ENCODE measurements at regions not wholly inside any gene's neighbourhood (a gene's known extent, or its start where the extent isn't known, plus 50 kb on each side); places are given as distances from the start of the nearest gene placed in this dataset.

GRCh38 chr10:78778444-78779338 is 290.1 kb upstream of the ZMIZ1 start:
- POLR2A ChIA-PET = no interaction called here
- no peak for ATAC-seq
- peaks cover 0 to 4% (median 0%) of the 10 kb centered on the region in 9 donors for H3K9me3 Mint-ChIP-seq
- DNase-seq = peak in 1 of 10 donors; percentile 43
- no peak overlapping the region for H3K27ac Mint-ChIP-seq
- H3K4me1 Mint-ChIP-seq = peaks cover 0 to 2% (median 0%) of the 10 kb centered on the region in 4 donors
- peaks cover 0 to 4% (median 4%) of the 10 kb centered on the region in 5 donors for H3K27me3 Mint-ChIP-seq
- H3K36me3 Mint-ChIP-seq = no peaks in the 10 kb centered on the region
- H3K4me3 Mint-ChIP-seq = no peak overlapping the region

- DNase-seq = peak in 1 of 10 donors; percentile 41
- no peak for ATAC-seq
- H3K27ac Mint-ChIP-seq = no peak overlapping the region
- no peak overlapping the region for H3K4me3 Mint-ChIP-seq
- H3K9me3 Mint-ChIP-seq = peaks cover 0 to 4% (median 0%) of the 10 kb centered on the region in 9 donors
- H3K4me1 Mint-ChIP-seq = peaks cover 0 to 2% (median 0%) of the 10 kb centered on the region in 4 donors
- H3K27me3 Mint-ChIP-seq = peaks cover 0 to 11% (median 4%) of the 10 kb centered on the region in 5 donors
- POLR2A ChIA-PET = no interaction called here
- no peaks in the 10 kb centered on the region for H3K36me3 Mint-ChIP-seq
These were observed 289.3 kb upstream of the ZMIZ1 start for GRCh38 chr10:78779339-78779955.

- H3K36me3 Mint-ChIP-seq = no peaks in the 10 kb centered on the region
- POLR2A ChIA-PET = no interaction called here
- no peak overlapping the region for H3K4me3 Mint-ChIP-seq
- DNase-seq (peak in 1 of 10 donors; percentile 45), ATAC-seq (no peak)
- no peak overlapping the region for H3K27ac Mint-ChIP-seq
- H3K9me3 Mint-ChIP-seq = peaks cover 0 to 4% (median 0%) of the 10 kb centered on the region in 9 donors
- H3K27me3 Mint-ChIP-seq = peaks cover 0 to 11% (median 4%) of the 10 kb centered on the region in 5 donors
- H3K4me1 Mint-ChIP-seq = peaks cover 0 to 2% (median 0%) of the 10 kb centered on the region in 4 donors
These were observed 288.2 kb upstream of the ZMIZ1 start for GRCh38 chr10:78780551-78780961.

GRCh38 chr10:78781251-78781913 is 287.4 kb upstream of the ZMIZ1 start:
- H3K27ac Mint-ChIP-seq = no peak overlapping the region
- no peak overlapping the region for H3K4me3 Mint-ChIP-seq
- peaks cover 0 to 4% (median 0%) of the 10 kb centered on the region in 9 donors for H3K9me3 Mint-ChIP-seq
- POLR2A ChIA-PET = no interaction called here
- peaks cover 0 to 2% (median 0%) of the 10 kb centered on the region in 4 donors for H3K4me1 Mint-ChIP-seq
- peaks cover 0 to 11% (median 4%) of the 10 kb centered on the region in 5 donors for H3K27me3 Mint-ChIP-seq
- H3K36me3 Mint-ChIP-seq = no peaks in the 10 kb centered on the region
- ATAC-seq (no peak), DNase-seq (peak in 1 of 10 donors; percentile 26)

GRCh38 chr10:78781991-78782390 is 286.8 kb upstream of the ZMIZ1 start:
- ATAC-seq (no peak), DNase-seq (peak in 1 of 10 donors; percentile 11)
- Mint-ChIP-seq H3K9me3 (peaks cover 0 to 4% (median 0%) of the 10 kb centered on the region in 9 donors), H3K36me3 (no peaks in the 10 kb centered on the region), H3K4me3 (no peak overlapping the region), H3K4me1 (peaks cover 0 to 2% (median 0%) of the 10 kb centered on the region in 4 donors), H3K27me3 (peaks cover 0 to 11% (median 4%) of the 10 kb centered on the region in 5 donors), H3K27ac (no peak overlapping the region)
- POLR2A ChIA-PET = no interaction called here

- H3K4me3 Mint-ChIP-seq = no peak overlapping the region
- H3K36me3 Mint-ChIP-seq = no peaks in the 10 kb centered on the region
- H3K27ac Mint-ChIP-seq = no peak overlapping the region
- H3K9me3 Mint-ChIP-seq = peaks cover 0 to 4% (median 0%) of the 10 kb centered on the region in 9 donors
- H3K4me1 Mint-ChIP-seq = peaks cover 0 to 2% (median 0%) of the 10 kb centered on the region in 4 donors
- DNase-seq = peak in 1 of 10 donors; percentile 51
- ATAC-seq = no peak
- POLR2A ChIA-PET = no interaction called here
- H3K27me3 Mint-ChIP-seq = peaks cover 0 to 11% (median 4%) of the 10 kb centered on the region in 5 donors
These were observed 286.3 kb upstream of the ZMIZ1 start for GRCh38 chr10:78782441-78782840.

- H3K4me3 Mint-ChIP-seq = no peak overlapping the region
- DNase-seq (peak in 1 of 10 donors; percentile 28), ATAC-seq (no peak)
- H3K27ac Mint-ChIP-seq = no peak overlapping the region
- peaks cover 0 to 11% (median 4%) of the 10 kb centered on the region in 5 donors for H3K27me3 Mint-ChIP-seq
- POLR2A ChIA-PET = no interaction called here
- no peaks in the 10 kb centered on the region for H3K36me3 Mint-ChIP-seq
- H3K9me3 Mint-ChIP-seq = peaks cover 0 to 4% (median 0%) of the 10 kb centered on the region in 9 donors
- no peaks in the 10 kb centered on the region for H3K4me1 Mint-ChIP-seq
These were observed 285.0 kb upstream of the ZMIZ1 start for GRCh38 chr10:78783753-78784152.

GRCh38 chr10:78784546-78784945 is 284.2 kb upstream of the ZMIZ1 start:
- H3K27me3 Mint-ChIP-seq = peaks cover 0 to 11% (median 4%) of the 10 kb centered on the region in 5 donors
- H3K36me3 Mint-ChIP-seq = no peaks in the 10 kb centered on the region
- no peaks in the 10 kb centered on the region for H3K4me1 Mint-ChIP-seq
- POLR2A ChIA-PET = no interaction called here
- no peak overlapping the region for H3K27ac Mint-ChIP-seq
- H3K4me3 Mint-ChIP-seq = no peak overlapping the region
- H3K9me3 Mint-ChIP-seq = peaks cover 0 to 4% (median 0%) of the 10 kb centered on the region in 9 donors
- DNase-seq (no peak), ATAC-seq (no peak)

GRCh38 chr10:78785066-78785465 is 283.7 kb upstream of the ZMIZ1 start:
- Mint-ChIP-seq H3K4me3 (no peak overlapping the region), H3K27ac (no peak overlapping the region), H3K4me1 (no peaks in the 10 kb centered on the region), H3K9me3 (peaks cover 0 to 4% (median 0%) of the 10 kb centered on the region in 9 donors), H3K36me3 (no peaks in the 10 kb centered on the region), H3K27me3 (peaks cover 0 to 14% (median 4%) of the 10 kb centered on the region in 5 donors)
- ATAC-seq = no peak
- DNase-seq = peak in 1 of 10 donors; percentile 4
- POLR2A ChIA-PET = no interaction called here

GRCh38 chr10:78785991-78786390 is 282.8 kb upstream of the ZMIZ1 start:
- Mint-ChIP-seq H3K9me3 (peaks cover 0 to 4% (median 0%) of the 10 kb centered on the region in 9 donors), H3K27ac (no peak overlapping the region), H3K36me3 (no peaks in the 10 kb centered on the region), H3K4me3 (no peak overlapping the region), H3K27me3 (peaks cover 0 to 15% (median 6%) of the 10 kb centered on the region in 5 donors), H3K4me1 (no peaks in the 10 kb centered on the region)
- DNase-seq = no peak
- no peak for ATAC-seq
- POLR2A ChIA-PET = no interaction called here

- Mint-ChIP-seq H3K36me3 (no peaks in the 10 kb centered on the region), H3K9me3 (peaks cover 0 to 4% (median 0%) of the 10 kb centered on the region in 9 donors), H3K4me1 (no peaks in the 10 kb centered on the region), H3K4me3 (no peak overlapping the region), H3K27me3 (peaks cover 3 to 18% (median 6%) of the 10 kb centered on the region in 5 donors), H3K27ac (no peak overlapping the region)
- no peak for ATAC-seq
- no peak for DNase-seq
- POLR2A ChIA-PET = no interaction called here
These were observed 281.6 kb upstream of the ZMIZ1 start for GRCh38 chr10:78787125-78787524.

GRCh38 chr10:78794736-78795455 is 273.9 kb upstream of the ZMIZ1 start:
- ATAC-seq (no peak), DNase-seq (no peak)
- Mint-ChIP-seq H3K27ac (no peak overlapping the region), H3K36me3 (peaks cover 0 to 5% (median 2%) of the 10 kb centered on the region in 3 donors), H3K4me1 (no peaks in the 10 kb centered on the region), H3K4me3 (no peak overlapping the region), H3K9me3 (peaks cover 0 to 5% (median 2%) of the 10 kb centered on the region in 9 donors), H3K27me3 (peaks cover 0 to 7% (median 4%) of the 10 kb centered on the region in 5 donors)
- POLR2A ChIA-PET = no interaction called here
